OCI-LY7 (cell line): ENCODE measurements at regions not wholly inside any gene's neighbourhood (a gene's known extent, or its start where the extent isn't known, plus 50 kb on each side); places are given as distances from the start of the nearest gene placed in this dataset.

Source experiments
- BruUV-seq: library from RNA; stranded (reverse); fragments of 400-500 nt; replicated peaks from 2 replicates; lab custom pipeline; 2021; lab: Mats Ljungman, UMichigan
- CTCF ChIA-PET: fragments of 300-600 bp; sonication (Branson Sonifier 250); formaldehyde crosslinking; loops from one replicate; lab custom pipeline; 2022; ENCODE audit warnings: antibody characterized with exemption; ENCODE audit not compliant: unreplicated experiment; lab: Charles Lee
- POLR2A ChIA-PET: fragments of 300-600 bp; sonication (Branson Sonifier 250); formaldehyde crosslinking; loops from one replicate; lab custom pipeline; 2022; ENCODE audit warnings: antibody characterized with exemption; lab: Charles Lee
- DNase-seq: peaks from one replicate; pipeline ENCODE4 v3.0.0-alpha.2; 2015; ENCODE audit warnings: low spot score
- H2AFZ ChIP-seq: fragments of 200-600 bp; sonication (generic), shearing (Covaris generic); 2 replicates; pipeline ENCODE4 v1.6.1; 2014; ENCODE audit warnings: mild to moderate bottlenecking, antibody characterized with exemption, low read length, moderate library complexity
- H3K27ac ChIP-seq: fragments of 200-600 bp; sonication (generic); 2 replicates; pipeline ENCODE4 v1.5.1; 2014; ENCODE audit warnings: mixed run types, low read depth, mild to moderate bottlenecking, moderate library complexity, low read length, inconsistent platforms; ENCODE audit not compliant: poor library complexity, severe bottlenecking
- H3K36me3 ChIP-seq: fragments of 200-600 bp; sonication (generic); 2 replicates; pipeline ENCODE4 v1.6.1; 2014; ENCODE audit warnings: mild to moderate bottlenecking, antibody characterized with exemption, low read length, moderate library complexity, mixed read lengths; ENCODE audit not compliant: insufficient read depth
- H3K4me1 ChIP-seq: fragments of 200-600 bp; sonication (generic); 2 replicates; pipeline ENCODE4 v1.5.1; 2014; ENCODE audit warnings: mild to moderate bottlenecking, low read length; ENCODE audit not compliant: insufficient read depth, poor library complexity, severe bottlenecking
- H3K4me2 ChIP-seq: fragments of 200-600 bp; sonication (generic); 2 replicates; pipeline ENCODE4 v1.6.1; 2014; ENCODE audit warnings: mild to moderate bottlenecking, low read length
- H3K4me3 ChIP-seq: fragments of 200-600 bp; sonication (generic); 2 replicates; pipeline ENCODE4 v1.5.1; 2014; ENCODE audit warnings: mild to moderate bottlenecking, low read depth, low read length; ENCODE audit not compliant: poor library complexity, severe bottlenecking
- H3K79me2 ChIP-seq: fragments of 200-600 bp; sonication (generic); 2 replicates; pipeline ENCODE4 v1.6.1; 2016; ENCODE audit warnings: low read depth, mild to moderate bottlenecking, low read length, moderate library complexity, mixed read lengths; ENCODE audit not compliant: insufficient read depth
- H3K9me2 ChIP-seq: fragments of 200-600 bp; sonication (generic); 2 replicates; pipeline ENCODE4 v1.6.1; 2016; ENCODE audit warnings: mild to moderate bottlenecking, low read length, mixed read lengths; ENCODE audit not compliant: insufficient read depth
- H3K9me3 ChIP-seq: fragments of 200-600 bp; sonication (generic); 2 replicates; pipeline ENCODE4 v1.6.1; 2014; ENCODE audit warnings: mild to moderate bottlenecking, mixed run types, low read length, mixed read lengths
- H4K20me1 ChIP-seq: fragments of 200-600 bp; sonication (generic); 2 replicates; pipeline ENCODE4 v1.6.1; 2014; ENCODE audit warnings: mild to moderate bottlenecking, antibody characterized with exemption, low read length, moderate library complexity, mixed read lengths; ENCODE audit not compliant: insufficient read depth
- CTCF ChIP-seq: fragments of 200-600 bp; sonication (generic); conservative IDR thresholded peaks from 2 replicates; pipeline ENCODE4 v1.5.1; 2014; ENCODE audit warnings: mild to moderate bottlenecking, antibody characterized with exemption, low read length, moderate library complexity, mixed read lengths
- EZH2phosphoT487 ChIP-seq: fragments of 200-600 bp; sonication (generic); IDR thresholded peaks from 2 replicates; pipeline ENCODE4 v1.6.1; 2018; ENCODE audit warnings: low read depth, borderline replicate concordance, mild to moderate bottlenecking, mixed run types, antibody characterized with exemption, low read length, moderate library complexity, mixed read lengths
- intact Hi-C: fragments of 100-400 bp; cut with micrococcal nuclease; formaldehyde crosslinking; loops from one replicate; pipeline ENCODE4 v1.10.0; 2022; ENCODE audit not compliant: unreplicated experiment

- intact Hi-C loops, result no loop called here
- Histone ChIP-seq H3K4me3 (no peak overlapping the region), H3K27ac (no peak overlapping the region), H3K9me3 (no peaks in the 10 kb centered on the region), H3K36me3 (no peaks in the 10 kb centered on the region), H4K20me1 (no peaks in the 10 kb centered on the region), H3K4me1 (no peaks in the 10 kb centered on the region), H3K4me2 (no peak overlapping the region), H2AFZ (no peak overlapping the region), H3K79me2 (no peaks in the 10 kb centered on the region), H3K9me2 (no peaks in the 10 kb centered on the region)
- no TSS peak for BruUV-seq
- TF ChIP-seq CTCF (no peak), EZH2phosphoT487 (no peak)
- DNase-seq, result no peak
- ChIA-PET POLR2A (no interaction called here), CTCF (no interaction called here)
Measured at GRCh38 chr11:116310698-116311097, 462.1 kb downstream of the BUD13 start.

DNA sequence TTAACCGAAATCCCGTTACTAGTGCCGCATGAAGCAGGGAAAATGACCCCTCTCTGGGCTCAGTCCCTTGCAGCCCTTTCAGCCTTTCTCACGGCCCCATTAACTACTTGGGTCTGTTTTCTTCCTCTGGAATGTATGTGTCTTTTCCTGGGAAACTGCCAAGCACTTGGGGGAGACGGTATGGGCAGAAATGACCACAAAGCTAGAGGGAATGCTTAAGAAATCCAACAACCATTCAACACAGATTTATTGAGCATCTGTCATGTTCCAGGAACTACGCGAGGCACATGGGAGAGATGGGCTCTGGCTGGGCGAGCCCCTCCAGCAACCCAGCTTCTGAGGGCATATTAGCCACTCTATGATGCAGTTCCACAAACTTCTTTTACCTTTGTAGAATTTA, 462.6 kb downstream of the BUD13 start:
- Histone ChIP-seq H4K20me1 (no peaks in the 10 kb centered on the region), H3K4me2 (no peak overlapping the region), H3K4me1 (no peaks in the 10 kb centered on the region), H3K27ac (no peak overlapping the region), H3K4me3 (no peak overlapping the region), H3K9me3 (no peaks in the 10 kb centered on the region), H3K79me2 (no peaks in the 10 kb centered on the region), H3K9me2 (no peaks in the 10 kb centered on the region), H2AFZ (no peak overlapping the region), H3K36me3 (no peaks in the 10 kb centered on the region)
- ChIA-PET CTCF (no interaction called here), POLR2A (no interaction called here)
- no TSS peak for BruUV-seq
- no peak for DNase-seq
- TF ChIP-seq EZH2phosphoT487 (no peak), CTCF (no peak)
- intact Hi-C loops, result no loop called here

- CTCF ChIA-PET, result no interaction called here
- no peak overlapping the region for H3K4me3 ChIP-seq
Measured at GRCh38 chr11:116309446-116309845, 463.3 kb downstream of the BUD13 start.

More at GRCh38 chr11:116309446-116309845, 463.3 kb downstream of the BUD13 start:
- intact Hi-C loops, result no loop called here
- H3K9me2 ChIP-seq, result no peaks in the 10 kb centered on the region
- no peaks in the 10 kb centered on the region for H3K79me2 ChIP-seq
- H3K9me3 ChIP-seq, result no peaks in the 10 kb centered on the region
- H3K4me2 ChIP-seq, result no peak overlapping the region
- no peak overlapping the region for H2AFZ ChIP-seq
- H3K4me1 ChIP-seq, result no peaks in the 10 kb centered on the region
- TF ChIP-seq CTCF (no peak), EZH2phosphoT487 (no peak)
- DNase-seq, result no peak
- no TSS peak for BruUV-seq
- no peaks in the 10 kb centered on the region for H3K36me3 ChIP-seq
- POLR2A ChIA-PET, result no interaction called here
- no peak overlapping the region for H3K27ac ChIP-seq
- H4K20me1 ChIP-seq, result no peaks in the 10 kb centered on the region
